ENCODE measurements at regions not wholly inside any gene's neighbourhood (a gene's known extent, or its start where the extent isn't known, plus 50 kb on each side); places are given as distances from the start of the nearest gene placed in this dataset.

DNA sequence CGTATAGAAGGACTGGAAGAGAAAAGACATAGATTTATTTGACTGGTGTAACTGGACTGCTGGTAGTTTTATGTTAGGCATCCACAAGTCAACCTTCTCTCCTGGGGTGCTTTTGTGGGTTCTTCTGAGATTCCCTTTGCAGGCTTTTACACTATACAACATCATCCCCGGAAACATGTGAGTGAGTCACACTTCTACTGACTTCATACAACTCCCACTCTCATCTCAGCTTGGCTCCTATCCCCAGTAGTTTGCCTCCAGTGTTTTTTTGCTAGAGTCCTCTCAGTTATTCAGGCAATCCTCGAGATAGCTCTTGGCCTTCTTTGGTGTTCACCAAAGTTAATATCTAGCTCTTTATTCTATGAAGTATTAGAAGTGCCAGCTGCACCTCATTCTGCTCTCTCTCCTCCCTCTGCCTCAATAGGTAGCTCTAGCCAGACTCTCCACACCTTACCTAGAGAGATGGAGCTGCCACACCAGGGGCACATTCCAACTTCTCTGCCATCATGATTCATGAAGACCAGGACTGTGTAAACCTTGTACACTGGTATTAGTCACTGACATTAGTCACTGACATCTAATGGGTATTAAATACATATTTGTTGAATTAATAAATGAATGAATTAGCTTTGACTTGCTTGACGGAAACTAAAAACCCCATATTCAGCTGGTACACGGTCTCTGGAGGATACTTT is 281.9 kb downstream of the PPP1R3A start:
- WGBS, 2 donors: 76 to 81% methylated on average over 5 of the region's 5 CpGs
- Histone ChIP-seq H3K36me3 (no peaks in the 10 kb centered on the region), H3K4me1 (no peaks in the 10 kb centered on the region), H3K9me3 (no peaks in the 10 kb centered on the region), H3K27ac (no peak overlapping the region), H3K27me3 (no peaks in the 10 kb centered on the region), H3K4me3 (replicated peaks in 1 of 3) (no peak overlapping the region)
- no peak for TF ChIP-seq POLR2A (IDR thresholded peaks at IDR 0.05)
- TF ChIP-seq, protein P1, sequence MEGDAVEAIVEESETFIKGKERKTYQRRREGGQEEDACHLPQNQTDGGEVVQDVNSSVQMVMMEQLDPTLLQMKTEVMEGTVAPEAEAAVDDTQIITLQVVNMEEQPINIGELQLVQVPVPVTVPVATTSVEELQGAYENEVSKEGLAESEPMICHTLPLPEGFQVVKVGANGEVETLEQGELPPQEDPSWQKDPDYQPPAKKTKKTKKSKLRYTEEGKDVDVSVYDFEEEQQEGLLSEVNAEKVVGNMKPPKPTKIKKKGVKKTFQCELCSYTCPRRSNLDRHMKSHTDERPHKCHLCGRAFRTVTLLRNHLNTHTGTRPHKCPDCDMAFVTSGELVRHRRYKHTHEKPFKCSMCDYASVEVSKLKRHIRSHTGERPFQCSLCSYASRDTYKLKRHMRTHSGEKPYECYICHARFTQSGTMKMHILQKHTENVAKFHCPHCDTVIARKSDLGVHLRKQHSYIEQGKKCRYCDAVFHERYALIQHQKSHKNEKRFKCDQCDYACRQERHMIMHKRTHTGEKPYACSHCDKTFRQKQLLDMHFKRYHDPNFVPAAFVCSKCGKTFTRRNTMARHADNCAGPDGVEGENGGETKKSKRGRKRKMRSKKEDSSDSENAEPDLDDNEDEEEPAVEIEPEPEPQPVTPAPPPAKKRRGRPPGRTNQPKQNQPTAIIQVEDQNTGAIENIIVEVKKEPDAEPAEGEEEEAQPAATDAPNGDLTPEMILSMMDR (IDR thresholded peaks at IDR 0.05): no peak
- intact Hi-C loops (cut with DNase I): no loop called here
- DNase-seq: no peak

DNA sequence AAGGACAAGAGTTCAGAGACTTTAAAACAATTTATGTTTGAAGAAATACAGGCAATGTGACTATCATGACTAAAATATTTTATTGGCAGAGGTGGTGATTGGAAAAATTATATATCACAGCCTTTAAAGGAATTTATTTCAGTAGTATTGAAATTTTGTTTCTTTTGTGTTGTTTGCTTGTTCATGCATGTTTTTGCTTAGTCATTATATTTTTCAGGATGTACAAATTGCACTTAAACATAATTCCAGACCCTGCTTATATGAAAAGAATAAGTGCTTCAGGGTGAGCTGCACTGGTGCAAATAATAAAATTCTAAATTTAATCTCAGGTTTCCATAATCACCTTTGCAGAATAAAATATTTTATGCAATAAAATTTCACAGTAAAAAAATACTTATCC is 283.3 kb downstream of the PPP1R3A start:
- intact Hi-C loops (cut with DNase I): no loop called here
- Histone ChIP-seq H3K4me1 (no peaks in the 10 kb centered on the region), H3K4me3 (replicated peaks in 1 of 3) (no peak overlapping the region), H3K27ac (no peak overlapping the region), H3K36me3 (no peaks in the 10 kb centered on the region), H3K9me3 (no peaks in the 10 kb centered on the region), H3K27me3 (no peaks in the 10 kb centered on the region)
- TF ChIP-seq POLR2A (IDR thresholded peaks at IDR 0.05): no peak
- TF ChIP-seq, protein P1 (IDR thresholded peaks at IDR 0.05): no peak
- DNase-seq: no peak

DNA sequence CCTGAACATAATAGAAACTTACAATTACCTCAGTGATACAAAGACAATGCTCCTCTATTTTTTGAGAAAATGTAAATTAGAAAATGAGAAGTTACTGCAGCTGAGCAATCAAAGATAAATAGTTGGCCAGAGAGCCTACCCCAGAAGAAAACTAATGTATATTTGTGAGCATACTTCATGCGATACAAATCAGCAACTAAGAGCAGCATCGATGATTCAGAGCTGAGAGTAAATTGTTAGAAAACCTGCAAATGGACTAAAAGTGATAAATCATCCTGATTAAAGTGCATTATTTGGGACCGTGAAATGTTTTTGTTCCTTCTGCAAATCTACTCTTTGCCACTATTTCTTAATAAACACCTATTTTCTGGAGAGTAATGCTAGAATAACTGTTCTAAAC is 285.7 kb downstream of the PPP1R3A start:
- intact Hi-C loops (cut with DNase I): no loop called here
- H3K36me3 ChIP-seq: no peaks in the 10 kb centered on the region
- DNase-seq: no peak

DNA sequence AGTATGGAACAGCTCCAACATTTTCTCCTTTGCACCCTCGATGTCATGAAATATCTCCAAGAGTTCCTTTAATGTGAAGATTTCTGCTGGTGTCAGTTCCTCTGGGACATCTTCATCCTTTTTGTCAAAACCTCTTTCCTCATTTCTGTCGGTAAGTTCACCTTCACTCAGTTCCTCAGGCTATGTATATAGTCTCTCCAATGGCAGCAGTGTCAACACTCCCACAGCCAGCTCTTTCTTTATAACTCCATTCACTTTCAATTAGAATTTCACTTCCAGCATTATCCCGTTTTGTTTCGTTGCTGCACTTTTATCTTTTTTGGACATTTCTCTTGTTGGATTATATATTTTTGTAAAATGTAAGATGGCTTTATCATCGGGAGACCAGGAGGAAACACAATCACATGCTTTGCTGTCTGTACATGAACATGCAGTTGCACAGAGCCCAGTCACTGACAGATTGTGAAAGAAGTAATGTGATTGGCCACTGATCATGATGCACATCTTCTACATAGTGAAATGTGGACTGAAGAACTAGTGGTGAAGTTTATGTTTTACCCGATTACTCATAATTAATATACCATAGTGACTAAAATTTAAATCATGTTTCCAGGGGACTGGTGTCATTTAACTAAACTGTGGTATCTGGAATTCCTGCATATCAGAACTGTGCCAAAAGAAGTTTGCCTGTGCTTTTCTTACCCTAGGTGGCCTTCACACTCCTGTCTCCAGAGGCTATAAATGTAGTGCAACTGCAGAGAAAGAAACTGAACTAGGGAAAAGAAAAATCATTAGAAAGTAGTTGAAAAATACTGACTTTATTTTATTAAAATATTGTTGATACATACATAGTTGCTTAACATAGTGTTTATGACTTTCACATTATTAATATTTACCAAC is 289.6 kb downstream of the PPP1R3A start:
- H3K27me3 ChIP-seq: no peaks in the 10 kb centered on the region
- no peak for DNase-seq
- intact Hi-C loops (cut with DNase I): no loop called here
- H3K9me3 ChIP-seq: no peaks in the 10 kb centered on the region
- H3K4me3 ChIP-seq (replicated peaks in 1 of 3): no peak overlapping the region
- H3K27ac ChIP-seq: no peak overlapping the region
- H3K36me3 ChIP-seq: no peaks in the 10 kb centered on the region
- H3K4me1 ChIP-seq: no peaks in the 10 kb centered on the region
- 80 to 89% methylated on average over 6 of the region's 6 CpGs for WGBS, 2 donors
- TF ChIP-seq POLR2A (IDR thresholded peaks at IDR 0.05): no peak
- TF ChIP-seq, protein P1 (IDR thresholded peaks at IDR 0.05): no peak

More for the DNA sequence above, 285.7 kb downstream of the PPP1R3A start:
- TF ChIP-seq, protein P1 (IDR thresholded peaks at IDR 0.05): no peak
- no peak for TF ChIP-seq POLR2A (IDR thresholded peaks at IDR 0.05)
- Histone ChIP-seq H3K27ac (no peak overlapping the region), H3K27me3 (no peaks in the 10 kb centered on the region), H3K4me3 (replicated peaks in 1 of 3) (no peak overlapping the region), H3K9me3 (no peaks in the 10 kb centered on the region), H3K4me1 (no peaks in the 10 kb centered on the region)
- WGBS, 2 donors: 88 to 91% methylated on average over 3 of the region's 3 CpGs

DNA sequence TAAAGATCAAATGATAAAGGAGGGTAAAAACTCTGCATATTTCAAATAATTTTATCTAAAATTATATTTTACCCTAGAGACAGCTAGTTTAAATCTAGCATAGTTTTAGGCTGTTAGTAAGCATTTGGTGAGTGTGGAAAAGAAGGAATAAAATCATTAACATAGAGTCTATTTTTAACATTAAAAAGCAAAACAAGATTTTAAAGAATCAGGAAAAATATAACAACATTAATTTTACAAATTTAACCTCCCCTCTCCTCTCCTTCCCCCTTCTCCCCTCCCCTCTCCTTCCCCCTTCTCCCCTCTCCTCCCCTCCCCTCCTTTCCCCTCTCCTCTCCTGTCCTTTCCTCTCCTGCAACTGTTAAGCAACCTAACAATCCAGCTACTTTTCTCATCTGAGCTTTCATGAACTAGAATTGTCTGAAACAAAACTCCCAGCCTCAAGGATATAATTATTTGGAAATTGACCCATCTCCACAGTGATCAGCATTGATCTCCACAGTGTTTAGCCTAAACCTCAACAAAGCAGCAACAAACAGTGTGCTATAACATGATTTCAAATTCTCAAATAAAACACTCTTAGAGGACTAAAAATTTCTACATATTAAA is 293.2 kb downstream of the PPP1R3A start:
- Histone ChIP-seq H3K36me3 (no peaks in the 10 kb centered on the region), H3K4me1 (no peaks in the 10 kb centered on the region), H3K9me3 (no peaks in the 10 kb centered on the region), H3K27me3 (no peaks in the 10 kb centered on the region), H3K4me3 (replicated peaks in 1 of 3) (no peak overlapping the region), H3K27ac (no peak overlapping the region)
- TF ChIP-seq POLR2A (IDR thresholded peaks at IDR 0.05): no peak
- TF ChIP-seq, protein P1 (IDR thresholded peaks at IDR 0.05): no peak
- intact Hi-C loops (cut with DNase I): no loop called here
- no peak for DNase-seq

Measured in thyroid gland (tissue), 4 donors.